ENCODE measurements at regions not wholly inside any gene's neighbourhood (a gene's known extent, or its start where the extent isn't known, plus 50 kb on each side); places are given as distances from the start of the nearest gene placed in this dataset.

DNA sequence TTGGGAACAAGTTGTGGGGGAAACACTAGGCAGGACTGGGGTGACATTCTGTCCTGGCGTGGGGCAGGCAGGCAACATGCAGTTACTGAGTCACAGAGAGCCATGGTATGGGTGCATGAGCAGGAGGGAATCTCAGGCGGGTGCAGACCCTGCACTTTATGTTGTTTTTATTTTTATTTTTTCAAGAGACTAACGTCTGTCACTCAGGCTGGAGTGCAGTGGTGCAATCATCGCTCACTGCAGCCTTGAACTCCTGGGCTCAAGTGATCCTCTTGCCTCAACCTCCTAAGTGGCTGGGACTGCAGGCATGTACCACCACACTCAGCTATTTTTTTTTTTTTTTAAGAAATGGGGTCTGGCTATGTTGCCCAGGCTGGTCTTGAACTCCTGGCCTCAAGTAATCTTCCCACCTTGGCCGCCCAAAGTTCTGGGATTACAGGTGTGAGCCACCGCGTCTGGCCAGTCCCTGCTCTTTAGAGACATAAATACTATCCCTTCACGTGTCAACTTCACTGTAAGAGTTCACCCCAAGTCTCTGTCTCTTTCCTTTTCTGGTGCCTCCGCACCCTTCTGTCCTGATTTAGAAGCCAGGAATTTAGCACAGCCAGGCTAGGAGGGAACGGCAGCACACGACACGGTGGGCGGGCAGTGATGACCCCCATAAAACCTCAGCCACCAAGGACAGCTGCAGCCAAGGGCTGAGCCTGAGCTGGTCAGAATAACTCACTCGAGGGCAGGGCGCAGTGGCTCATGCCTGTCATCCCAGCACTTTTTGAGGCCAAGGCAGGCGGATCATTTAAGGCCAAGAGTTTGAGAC lies 72.8 kb upstream of the IQSEC1 start:
- TF ChIP-seq, protein P1, sequence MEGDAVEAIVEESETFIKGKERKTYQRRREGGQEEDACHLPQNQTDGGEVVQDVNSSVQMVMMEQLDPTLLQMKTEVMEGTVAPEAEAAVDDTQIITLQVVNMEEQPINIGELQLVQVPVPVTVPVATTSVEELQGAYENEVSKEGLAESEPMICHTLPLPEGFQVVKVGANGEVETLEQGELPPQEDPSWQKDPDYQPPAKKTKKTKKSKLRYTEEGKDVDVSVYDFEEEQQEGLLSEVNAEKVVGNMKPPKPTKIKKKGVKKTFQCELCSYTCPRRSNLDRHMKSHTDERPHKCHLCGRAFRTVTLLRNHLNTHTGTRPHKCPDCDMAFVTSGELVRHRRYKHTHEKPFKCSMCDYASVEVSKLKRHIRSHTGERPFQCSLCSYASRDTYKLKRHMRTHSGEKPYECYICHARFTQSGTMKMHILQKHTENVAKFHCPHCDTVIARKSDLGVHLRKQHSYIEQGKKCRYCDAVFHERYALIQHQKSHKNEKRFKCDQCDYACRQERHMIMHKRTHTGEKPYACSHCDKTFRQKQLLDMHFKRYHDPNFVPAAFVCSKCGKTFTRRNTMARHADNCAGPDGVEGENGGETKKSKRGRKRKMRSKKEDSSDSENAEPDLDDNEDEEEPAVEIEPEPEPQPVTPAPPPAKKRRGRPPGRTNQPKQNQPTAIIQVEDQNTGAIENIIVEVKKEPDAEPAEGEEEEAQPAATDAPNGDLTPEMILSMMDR (IDR thresholded peaks at IDR 0.05) = no peak
- TF ChIP-seq POLR2A (IDR thresholded peaks at IDR 0.05) = no peak

Measured in ovary (tissue), 3 donors.